ENCODE measurements at regions not wholly inside any gene's neighbourhood (a gene's known extent, or its start where the extent isn't known, plus 50 kb on each side); places are given as distances from the start of the nearest gene placed in this dataset.

- no peaks in the 10 kb centered on the region for H3K27me3 ChIP-seq (replicated peaks in 1 of 4; ENCODE audit: control insufficient read depth in 3 of 4, extremely low read depth in 1 of 4, insufficient read depth in 3 of 4, low read length in 3 of 4)
- no peak overlapping the region for H2AK5ac ChIP-seq (ENCODE audit: low read depth, low read length)
- H3K56ac ChIP-seq (replicated peaks; ENCODE audit: insufficient read length, low read depth, low read length) = no peak overlapping the region
- H3K36me3 ChIP-seq (ENCODE audit: control insufficient read depth in 2 of 4, insufficient read depth in 4 of 4, low read length in 3 of 4) = no peaks in the 10 kb centered on the region
- H3K27ac ChIP-seq (ENCODE audit: low read depth, low read length) = no peak overlapping the region
- H2BK120ac ChIP-seq (replicated peaks; ENCODE audit: low read depth, low read length) = no peak overlapping the region
- H3K9ac ChIP-seq (replicated peaks in 1 of 4; ENCODE audit: extremely low read depth in 1 of 4, low read depth in 3 of 4, low read length in 3 of 4) = no peak overlapping the region
- H3K79me2 ChIP-seq (ENCODE audit: control insufficient read depth in 1 of 2, insufficient read depth in 2 of 2, low read length in 2 of 2) = no peaks in the 10 kb centered on the region
- no peak overlapping the region for H2BK15ac ChIP-seq (ENCODE audit: low read length)
- no peak overlapping the region for H3K4me2 ChIP-seq (ENCODE audit: insufficient read depth in 1 of 2, low read depth in 2 of 2, low read length in 2 of 2)
- no peak for FAIRE-seq
- no peaks in the 10 kb centered on the region for H3K23me2 ChIP-seq (ENCODE audit: low read depth, low read length)
- no peak overlapping the region for H2BK12ac ChIP-seq (ENCODE audit: low read depth, low read length)
- H4K91ac ChIP-seq (replicated peaks; ENCODE audit: insufficient read length, low read length) = no peak overlapping the region
- no peak overlapping the region for H4K5ac ChIP-seq (ENCODE audit: insufficient read length, low read depth, low read length)
- no peak overlapping the region for H2BK20ac ChIP-seq (ENCODE audit: low read length)
- no peaks in the 10 kb centered on the region for H4K20me1 ChIP-seq (replicated peaks in 1 of 2; ENCODE audit: control insufficient read depth in 1 of 2, insufficient read depth in 2 of 2, low read length in 2 of 2)
- no peak overlapping the region for H3K23ac ChIP-seq (ENCODE audit: insufficient read length)
- H3K9me3 ChIP-seq (ENCODE audit: insufficient read depth in 2 of 2, low read depth in 1 of 2, low read length in 1 of 2) = no peaks in the 10 kb centered on the region
- H3K4me1 ChIP-seq (replicated peaks in 1 of 4; ENCODE audit: control insufficient read depth in 3 of 4, insufficient read depth in 4 of 4, low read length in 3 of 4) = no peaks in the 10 kb centered on the region
- no peak overlapping the region for H3K4me3 ChIP-seq (ENCODE audit: extremely low read depth in 1 of 4, insufficient read depth in 2 of 4, low read depth in 3 of 4, low read length in 4 of 4)
- no peak overlapping the region for H3K18ac ChIP-seq (ENCODE audit: extremely low read depth, low read length)
- H3K14ac ChIP-seq (ENCODE audit: insufficient read length) = no peak overlapping the region
- WGBS, 2 experiments (ENCODE audit: extremely low coverage in 1 of 2, insufficient coverage in 1 of 2, insufficient read length in 1 of 2, insufficient replicate concordance in 2 of 2, low coverage in 1 of 2, low lambda C conversion rate in 2 of 2, missing lambda C conversion rate in 1 of 2) = 95% methylated on average over 2 of the region's 2 CpGs; no CpG with 5 or more reads in 1 of the 2 experiments
- H3K4ac ChIP-seq (replicated peaks; ENCODE audit: insufficient read length, low read depth, low read length) = no peak overlapping the region
- H4K8ac ChIP-seq (ENCODE audit: extremely low read depth, insufficient read depth, low read length) = no peak overlapping the region
- no peak for DNase-seq (ENCODE audit: low read depth in 1 of 2, low spot score in 2 of 2)
- H3K79me1 ChIP-seq (ENCODE audit: low read depth, low read length) = no peaks in the 10 kb centered on the region
- POLR2A ChIA-PET (ENCODE audit: partially characterized antibody) = no interaction called here
- H2AFZ ChIP-seq (ENCODE audit: low read length) = no peak overlapping the region
- TF ChIP-seq RAD21 (IDR thresholded peaks at IDR 0.05 in 1 of 2, conservative IDR thresholded peaks at IDR 0.05 in 1 of 2; ENCODE audit: low read depth in 2 of 2, low read length in 2 of 2) (no peak), RBBP5 (IDR thresholded peaks at IDR 0.05; ENCODE audit: borderline replicate concordance, low read depth, low read length) (no peak), EP300 (IDR thresholded peaks at IDR 0.05; ENCODE audit: borderline replicate concordance in 1 of 2, low read depth in 2 of 2, low read length in 2 of 2) (no peak), SRF (IDR thresholded peaks at IDR 0.05; ENCODE audit: low read depth, low read length) (no peak), ATF3 (IDR thresholded peaks at IDR 0.05; ENCODE audit: insufficient read depth, low read depth, low read length) (no peak), CTBP2 (IDR thresholded peaks at IDR 0.05; ENCODE audit: borderline replicate concordance, insufficient read depth, insufficient read length, low read length) (no peak), BCL11A (IDR thresholded peaks at IDR 0.05; ENCODE audit: low read depth in 2 of 2, low read length in 2 of 2) (no peak), EGR1 (IDR thresholded peaks at IDR 0.05; ENCODE audit: borderline replicate concordance, low read depth, low read length) (no peak)
- H2BK5ac ChIP-seq (ENCODE audit: low read depth, low read length) = no peak overlapping the region
- CTCF ChIA-PET (ENCODE audit: partially characterized antibody) = no interaction called here
These were observed 147.1 kb upstream of the IGFBP3 start for GRCh38 chr7:46068159-46068558.

Measured in H1 (cell line).